BE2C (cell line): ENCODE measurements at regions not wholly inside any gene's neighbourhood (a gene's known extent, or its start where the extent isn't known, plus 50 kb on each side); places are given as distances from the start of the nearest gene placed in this dataset.

ENCODE experiments used
- DNase-seq: peaks from one replicate; pipeline ENCODE4 v3.0.0-alpha.2; 2020
- H3K27me3 ChIP-seq: fragments of 250-450 bp; sonication (Bioruptor Pico); 2 replicates; pipeline ENCODE4 v1.5.1; 2020; ENCODE audit warnings: mild to moderate bottlenecking
- H3K36me3 ChIP-seq: fragments of 250-450 bp; sonication (Bioruptor Pico); 2 replicates; pipeline ENCODE4 v1.5.1; 2020; ENCODE audit warnings: mild to moderate bottlenecking
- H3K4me1 ChIP-seq: fragments of 250-450 bp; sonication (Bioruptor Pico); 2 replicates; pipeline ENCODE4 v1.5.1; 2020
- H3K4me3 ChIP-seq: 2 replicates; pipeline ENCODE4 v1.5.1; 2011; ENCODE audit warnings: low read depth, low read length
- H3K9me3 ChIP-seq: fragments of 250-450 bp; sonication (Bioruptor Pico); 2 replicates; pipeline ENCODE4 v1.5.1; 2020
- TF ChIP-seq, protein P1 (sequence below): IDR thresholded peaks from 2 replicates; pipeline ENCODE4 v1.5.1; 2012; ENCODE audit warnings: mild to moderate bottlenecking, low read depth, low read length

DNA sequence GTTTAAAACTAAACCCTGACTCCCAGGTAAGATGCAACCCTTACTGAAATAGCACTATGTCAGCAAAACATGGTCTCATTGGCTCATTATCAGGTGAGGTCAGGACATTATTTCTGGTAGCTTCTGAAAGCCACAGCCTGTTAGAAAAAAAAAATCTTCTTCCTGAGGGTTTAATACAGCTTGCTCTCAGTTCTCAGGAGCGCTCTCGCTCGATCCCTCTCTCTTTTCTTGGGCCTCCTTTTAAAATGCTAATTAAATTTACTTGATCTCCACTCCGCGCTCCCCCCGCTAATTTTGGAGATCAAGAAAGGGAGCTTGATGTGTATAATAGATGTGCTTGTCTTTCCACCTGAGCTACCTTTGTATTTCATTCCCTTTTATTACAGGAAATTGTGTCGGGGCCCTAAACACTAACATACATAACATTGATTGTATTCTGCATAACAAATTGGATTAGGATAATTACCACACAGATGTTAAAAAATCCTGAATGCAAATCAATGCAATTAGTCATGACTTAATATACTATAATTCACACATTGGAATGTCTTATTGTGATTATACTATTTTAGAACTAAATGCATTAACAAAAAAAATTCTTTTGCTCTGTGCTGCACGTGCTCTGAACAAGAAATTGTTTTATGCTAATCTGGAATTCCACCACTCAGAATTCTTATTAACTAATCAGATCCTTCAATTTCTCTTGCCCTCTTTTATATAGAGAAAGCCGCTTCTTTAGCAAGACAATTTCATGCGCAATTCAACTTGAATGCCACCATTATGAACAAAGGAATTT, 101.6 kb upstream of the TEX13D start:
- H3K27me3 ChIP-seq: no peaks in the 10 kb centered on the region
- no peak overlapping the region for H3K4me3 ChIP-seq
- H3K9me3 ChIP-seq: no peaks in the 10 kb centered on the region
- no peak for DNase-seq
- TF ChIP-seq, protein P1, sequence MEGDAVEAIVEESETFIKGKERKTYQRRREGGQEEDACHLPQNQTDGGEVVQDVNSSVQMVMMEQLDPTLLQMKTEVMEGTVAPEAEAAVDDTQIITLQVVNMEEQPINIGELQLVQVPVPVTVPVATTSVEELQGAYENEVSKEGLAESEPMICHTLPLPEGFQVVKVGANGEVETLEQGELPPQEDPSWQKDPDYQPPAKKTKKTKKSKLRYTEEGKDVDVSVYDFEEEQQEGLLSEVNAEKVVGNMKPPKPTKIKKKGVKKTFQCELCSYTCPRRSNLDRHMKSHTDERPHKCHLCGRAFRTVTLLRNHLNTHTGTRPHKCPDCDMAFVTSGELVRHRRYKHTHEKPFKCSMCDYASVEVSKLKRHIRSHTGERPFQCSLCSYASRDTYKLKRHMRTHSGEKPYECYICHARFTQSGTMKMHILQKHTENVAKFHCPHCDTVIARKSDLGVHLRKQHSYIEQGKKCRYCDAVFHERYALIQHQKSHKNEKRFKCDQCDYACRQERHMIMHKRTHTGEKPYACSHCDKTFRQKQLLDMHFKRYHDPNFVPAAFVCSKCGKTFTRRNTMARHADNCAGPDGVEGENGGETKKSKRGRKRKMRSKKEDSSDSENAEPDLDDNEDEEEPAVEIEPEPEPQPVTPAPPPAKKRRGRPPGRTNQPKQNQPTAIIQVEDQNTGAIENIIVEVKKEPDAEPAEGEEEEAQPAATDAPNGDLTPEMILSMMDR: no peak
- no peaks in the 10 kb centered on the region for H3K36me3 ChIP-seq
- H3K4me1 ChIP-seq: no peaks in the 10 kb centered on the region

DNA sequence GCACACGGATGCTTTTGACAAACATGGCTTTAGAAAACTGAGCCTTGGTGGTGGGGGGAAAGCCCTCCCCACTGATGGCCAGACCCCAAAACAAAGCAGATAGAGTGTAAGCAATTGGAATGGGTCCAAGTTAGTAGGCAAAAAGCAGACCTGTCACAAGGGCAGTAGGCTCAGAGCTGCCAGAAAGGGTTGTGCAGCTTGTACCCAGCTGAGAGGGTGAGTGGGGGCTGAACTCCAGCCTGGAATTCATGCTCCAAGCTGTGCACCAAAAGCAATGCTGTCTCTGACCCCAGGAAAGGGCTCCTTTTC, 101.1 kb upstream of the TEX13D start:
- H3K4me3 ChIP-seq: no peak overlapping the region
- no peak for DNase-seq
- H3K4me1 ChIP-seq: no peaks in the 10 kb centered on the region
- no peaks in the 10 kb centered on the region for H3K27me3 ChIP-seq
- TF ChIP-seq, protein P1: no peak
- H3K9me3 ChIP-seq: no peaks in the 10 kb centered on the region
- H3K36me3 ChIP-seq: no peaks in the 10 kb centered on the region

DNA sequence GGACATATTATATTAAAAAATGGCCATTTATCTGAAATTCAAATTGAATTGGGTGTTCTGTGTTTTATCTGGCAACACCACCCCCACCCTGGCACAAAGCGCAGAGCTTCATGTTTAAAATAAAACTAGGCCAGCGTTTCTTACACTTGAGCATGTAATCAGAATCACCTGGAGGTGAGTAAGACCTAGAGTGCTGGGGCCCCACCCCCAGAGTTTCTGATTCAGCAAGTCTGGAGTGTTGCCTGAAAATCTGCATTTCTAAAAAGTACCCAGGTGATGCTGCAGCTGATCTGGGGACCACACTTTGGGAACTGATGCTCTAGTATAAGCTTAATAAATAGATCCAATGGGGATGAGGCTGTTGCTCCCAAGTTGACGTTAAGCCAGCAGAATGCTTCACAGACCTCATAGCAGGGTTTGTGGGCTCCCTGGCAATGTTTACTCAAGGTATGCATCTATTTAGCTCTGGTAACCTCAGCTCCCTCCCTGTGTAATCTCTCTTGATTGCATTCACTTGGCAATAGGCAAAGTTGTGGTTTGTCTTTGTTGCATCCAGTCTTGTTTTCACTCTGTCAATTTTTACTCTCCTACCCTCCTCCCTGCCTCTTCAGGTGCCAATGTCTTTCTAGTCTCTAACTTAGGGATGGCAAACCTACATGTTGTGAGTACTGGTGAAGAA, 99.8 kb upstream of the TEX13D start:
- H3K27me3 ChIP-seq: no peaks in the 10 kb centered on the region
- TF ChIP-seq, protein P1: no peak
- no peaks in the 10 kb centered on the region for H3K4me1 ChIP-seq

DNA sequence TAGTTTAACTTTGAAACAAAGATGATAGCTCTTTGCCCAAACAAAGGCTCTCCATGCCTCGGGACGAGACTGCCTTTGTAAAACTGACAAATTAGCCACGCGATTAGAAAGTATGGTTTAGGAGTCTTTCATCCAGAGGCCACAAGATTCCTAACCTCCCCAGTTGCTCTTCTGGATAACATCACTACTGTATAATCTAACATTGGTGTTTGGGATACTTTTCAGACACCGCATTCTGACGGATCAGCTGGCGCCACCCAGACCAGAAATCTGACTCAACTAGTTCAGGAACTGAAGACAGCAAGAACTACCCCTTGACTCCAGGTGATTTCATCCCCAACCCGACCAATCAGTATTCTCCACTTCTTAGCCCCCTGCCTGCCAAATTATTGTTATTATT, 98.1 kb upstream of the TEX13D start:
- H3K9me3 ChIP-seq: no peaks in the 10 kb centered on the region
- H3K4me3 ChIP-seq: no peak overlapping the region
- no peaks in the 10 kb centered on the region for H3K4me1 ChIP-seq
- H3K27me3 ChIP-seq: no peaks in the 10 kb centered on the region
- no peaks in the 10 kb centered on the region for H3K36me3 ChIP-seq
- TF ChIP-seq, protein P1: no peak
- DNase-seq: no peak

More for the DNA sequence above, 99.8 kb upstream of the TEX13D start:
- Histone ChIP-seq H3K9me3 (no peaks in the 10 kb centered on the region), H3K36me3 (no peaks in the 10 kb centered on the region), H3K4me3 (no peak overlapping the region)
- DNase-seq: no peak

DNA sequence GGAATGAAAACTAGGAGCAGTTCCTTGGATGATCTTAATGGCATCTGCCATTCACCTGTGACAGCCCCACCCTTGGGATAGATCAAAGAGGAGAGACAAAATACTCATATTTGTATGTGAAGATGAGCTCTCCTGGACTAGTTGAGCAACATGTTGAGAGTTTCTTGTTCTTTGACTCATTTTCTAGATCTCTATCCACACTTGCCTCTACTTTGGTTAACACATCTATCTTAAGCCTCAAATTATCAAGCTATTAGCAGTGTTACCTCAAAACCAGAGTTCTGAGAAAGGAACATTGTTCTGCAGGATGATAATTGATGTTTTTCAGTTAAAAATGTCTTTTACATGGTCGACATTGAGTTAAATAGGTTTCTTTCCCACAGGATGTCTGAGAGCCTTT, 94.2 kb upstream of the TEX13D start:
- DNase-seq: no peak
- H3K4me1 ChIP-seq: no peaks in the 10 kb centered on the region
- no peak overlapping the region for H3K4me3 ChIP-seq
- no peaks in the 10 kb centered on the region for H3K36me3 ChIP-seq
- no peaks in the 10 kb centered on the region for H3K27me3 ChIP-seq
- TF ChIP-seq, protein P1: no peak
- H3K9me3 ChIP-seq: no peaks in the 10 kb centered on the region

DNA sequence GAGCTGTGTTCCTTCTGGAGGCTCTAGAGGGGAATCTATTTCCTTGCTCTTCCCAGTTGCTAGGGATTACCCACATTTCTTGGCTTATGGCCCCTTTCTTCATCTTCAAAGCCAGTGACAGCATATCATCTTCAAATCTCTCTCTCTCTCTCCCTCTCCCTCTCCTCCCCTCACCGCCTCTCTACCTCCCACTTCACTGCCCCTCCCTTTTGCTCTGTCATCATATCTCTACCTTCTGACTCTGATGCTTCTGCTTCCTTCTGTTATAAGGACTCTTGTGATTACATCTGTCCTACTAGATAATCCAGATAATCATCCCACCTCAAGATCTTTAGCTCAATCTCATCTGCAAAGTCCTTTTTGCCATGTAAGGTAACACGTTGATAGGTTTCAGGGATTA, 93.1 kb upstream of the TEX13D start:
- DNase-seq: no peak
- no peaks in the 10 kb centered on the region for H3K27me3 ChIP-seq

More for the DNA sequence above, 93.1 kb upstream of the TEX13D start:
- H3K4me3 ChIP-seq: no peak overlapping the region
- TF ChIP-seq, protein P1: no peak
- no peaks in the 10 kb centered on the region for H3K9me3 ChIP-seq
- no peaks in the 10 kb centered on the region for H3K36me3 ChIP-seq
- H3K4me1 ChIP-seq: no peaks in the 10 kb centered on the region
